Loucy (cell line): ENCODE measurements at regions not wholly inside any gene's neighbourhood (a gene's known extent, or its start where the extent isn't known, plus 50 kb on each side); places are given as distances from the start of the nearest gene placed in this dataset.

ENCODE experiments used
- H2AFZ ChIP-seq: fragments of 200-600 bp; sonication (generic); 2 replicates; pipeline ENCODE4 v1.6.0; 2016; ENCODE audit warnings: antibody characterized with exemption, mild to moderate bottlenecking, low read length, moderate library complexity
- H3F3A ChIP-seq: fragments of 200-600 bp; 2 replicates; pipeline ENCODE4 v1.6.0; 2016; ENCODE audit warnings: antibody characterized with exemption, low read depth, mild to moderate bottlenecking
- H3K27me3 ChIP-seq: fragments of 200-600 bp; sonication (generic); 2 replicates; pipeline ENCODE4 v1.6.1; 2014; ENCODE audit warnings: low read length, mild to moderate bottlenecking; ENCODE audit not compliant: insufficient read depth, poor library complexity, severe bottlenecking
- H3K36me3 ChIP-seq: fragments of 200-600 bp; sonication (generic); 2 replicates; pipeline ENCODE4 v1.6.1; 2016; ENCODE audit warnings: low read length; ENCODE audit not compliant: insufficient read depth
- H3K4me1 ChIP-seq: fragments of 200-600 bp; sonication (generic); 2 replicates; pipeline ENCODE4 v1.5.1; 2014; ENCODE audit warnings: low read length, mild to moderate bottlenecking; ENCODE audit not compliant: insufficient read depth, poor library complexity, severe bottlenecking
- H3K4me2 ChIP-seq: fragments of 200-600 bp; sonication (generic); 2 replicates; pipeline ENCODE4 v1.6.0; 2014; ENCODE audit warnings: antibody characterized with exemption, low read length, low read depth, mild to moderate bottlenecking; ENCODE audit not compliant: poor library complexity, severe bottlenecking
- H3K4me3 ChIP-seq: fragments of 200-600 bp; sonication (generic); 2 replicates; pipeline ENCODE4 v1.5.1; 2014; ENCODE audit warnings: low read length, mild to moderate bottlenecking, mixed read lengths; ENCODE audit not compliant: poor library complexity, severe bottlenecking
- H3K79me2 ChIP-seq: fragments of 200-600 bp; sonication (generic); 2 replicates; pipeline ENCODE4 v1.6.1; 2014; ENCODE audit warnings: low read length; ENCODE audit not compliant: insufficient read depth
- H3K9ac ChIP-seq: fragments of 200-600 bp; sonication (generic); 2 replicates; pipeline ENCODE4 v1.6.0; 2014; ENCODE audit warnings: mild to moderate bottlenecking, low read depth, low read length, moderate library complexity; ENCODE audit not compliant: poor library complexity, severe bottlenecking
- H3K9me2 ChIP-seq: fragments of 200-600 bp; sonication (generic); replicated peaks from 2 replicates; pipeline ENCODE4 v1.6.1; 2016; ENCODE audit warnings: low read depth, low read length, mixed read lengths
- H3K9me3 ChIP-seq: fragments of 200-600 bp; sonication (generic); 2 replicates; pipeline ENCODE4 v1.6.1; 2014; ENCODE audit warnings: mild to moderate bottlenecking, antibody characterized with exemption, low read length, low read depth; ENCODE audit not compliant: insufficient read depth
- H4K20me1 ChIP-seq: fragments of 200-600 bp; sonication (generic); 2 replicates; pipeline ENCODE4 v1.6.0; 2014; ENCODE audit warnings: antibody characterized with exemption, low read length, mild to moderate bottlenecking; ENCODE audit not compliant: insufficient read depth, poor library complexity, severe bottlenecking
- EZH2phosphoT487 ChIP-seq: fragments of 200-600 bp; IDR thresholded peaks from 2 replicates; pipeline ENCODE4 v1.6.1; 2018; ENCODE audit warnings: antibody characterized with exemption, mild to moderate bottlenecking, moderate library complexity, borderline replicate concordance
- TF ChIP-seq, protein P1 (sequence below): fragments of 200-600 bp; sonication (generic); conservative IDR thresholded peaks from 2 replicates; pipeline ENCODE4 v1.5.1; 2014; ENCODE audit warnings: mild to moderate bottlenecking, antibody characterized with exemption, low read length

DNA sequence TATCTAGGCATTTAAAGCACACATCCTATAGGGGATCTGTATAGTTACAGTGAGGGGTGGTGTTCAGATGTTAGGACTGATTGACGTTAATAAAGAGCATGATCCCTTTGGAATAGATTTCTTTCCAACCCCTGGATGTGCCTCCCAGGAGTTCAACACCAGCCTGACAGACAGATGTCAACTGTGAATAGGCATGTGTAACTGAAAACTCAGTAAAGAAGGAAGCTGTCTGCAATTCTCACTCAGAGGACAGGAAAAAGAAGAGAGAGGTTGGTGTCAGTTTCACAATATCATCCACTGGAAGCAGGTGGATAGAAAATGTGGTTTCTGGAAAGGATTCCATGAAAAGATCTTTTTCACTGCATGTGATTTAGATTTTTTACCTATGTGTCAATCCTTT is 396.3 kb downstream of the NSUN3 start:
- H3K9me3 ChIP-seq: no peaks in the 10 kb centered on the region
- no peak for TF ChIP-seq EZH2phosphoT487
- TF ChIP-seq, protein P1, sequence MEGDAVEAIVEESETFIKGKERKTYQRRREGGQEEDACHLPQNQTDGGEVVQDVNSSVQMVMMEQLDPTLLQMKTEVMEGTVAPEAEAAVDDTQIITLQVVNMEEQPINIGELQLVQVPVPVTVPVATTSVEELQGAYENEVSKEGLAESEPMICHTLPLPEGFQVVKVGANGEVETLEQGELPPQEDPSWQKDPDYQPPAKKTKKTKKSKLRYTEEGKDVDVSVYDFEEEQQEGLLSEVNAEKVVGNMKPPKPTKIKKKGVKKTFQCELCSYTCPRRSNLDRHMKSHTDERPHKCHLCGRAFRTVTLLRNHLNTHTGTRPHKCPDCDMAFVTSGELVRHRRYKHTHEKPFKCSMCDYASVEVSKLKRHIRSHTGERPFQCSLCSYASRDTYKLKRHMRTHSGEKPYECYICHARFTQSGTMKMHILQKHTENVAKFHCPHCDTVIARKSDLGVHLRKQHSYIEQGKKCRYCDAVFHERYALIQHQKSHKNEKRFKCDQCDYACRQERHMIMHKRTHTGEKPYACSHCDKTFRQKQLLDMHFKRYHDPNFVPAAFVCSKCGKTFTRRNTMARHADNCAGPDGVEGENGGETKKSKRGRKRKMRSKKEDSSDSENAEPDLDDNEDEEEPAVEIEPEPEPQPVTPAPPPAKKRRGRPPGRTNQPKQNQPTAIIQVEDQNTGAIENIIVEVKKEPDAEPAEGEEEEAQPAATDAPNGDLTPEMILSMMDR: no peak

DNA sequence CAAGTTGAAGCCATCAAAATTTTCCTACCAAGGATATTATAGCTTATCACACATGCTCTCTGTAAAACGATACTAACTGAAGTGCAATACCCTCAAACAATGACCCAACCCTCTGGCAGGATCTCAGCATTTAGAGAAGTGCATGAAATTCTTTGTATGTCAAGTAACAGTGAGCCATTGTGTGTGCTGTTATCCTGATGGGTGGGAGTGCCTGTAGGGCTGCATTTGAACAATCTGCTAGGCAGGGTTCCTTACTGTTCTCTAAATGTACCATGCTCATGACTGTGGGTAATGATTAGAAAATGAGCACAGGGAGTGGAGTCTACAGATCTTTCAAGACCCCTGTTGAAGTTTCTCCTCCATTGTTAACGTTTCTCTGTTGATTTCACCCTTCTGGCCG is 398.1 kb downstream of the NSUN3 start:
- TF ChIP-seq, protein P1: no peak
- TF ChIP-seq EZH2phosphoT487: no peak
- no peaks in the 10 kb centered on the region for H3K9me3 ChIP-seq
- no peaks in the 10 kb centered on the region for H3K9me2 ChIP-seq

More for the DNA sequence above, 396.3 kb downstream of the NSUN3 start:
- Histone ChIP-seq H3K9ac (no peak overlapping the region), H3K9me2 (no peaks in the 10 kb centered on the region), H3K4me2 (no peak overlapping the region), H3K27me3 (no peaks in the 10 kb centered on the region), H2AFZ (no peak overlapping the region), H3K79me2 (no peaks in the 10 kb centered on the region), H4K20me1 (no peaks in the 10 kb centered on the region), H3K36me3 (no peaks in the 10 kb centered on the region), H3F3A (no peaks in the 10 kb centered on the region), H3K4me3 (no peak overlapping the region), H3K4me1 (no peaks in the 10 kb centered on the region)

DNA sequence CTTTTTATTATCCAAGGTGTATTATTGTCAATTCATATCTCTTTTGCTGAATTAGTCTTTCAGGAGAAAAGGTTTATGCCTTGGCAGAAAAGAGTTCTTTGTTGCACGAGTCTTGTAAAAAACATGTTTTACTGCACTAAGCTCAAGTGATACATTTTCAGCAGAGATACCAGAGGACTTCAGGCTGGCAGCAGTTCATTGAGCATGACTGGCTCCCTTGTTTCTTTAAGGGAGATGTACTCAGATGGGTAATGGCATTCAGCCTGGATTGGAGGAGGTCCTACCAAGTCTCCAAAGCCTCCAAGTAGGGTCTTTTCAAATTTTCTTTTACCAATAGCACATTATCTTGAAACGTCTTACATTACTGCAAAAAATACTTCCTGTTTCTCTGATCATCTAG is 400.1 kb downstream of the NSUN3 start:
- H3K4me2 ChIP-seq: no peak overlapping the region
- H3K79me2 ChIP-seq: no peaks in the 10 kb centered on the region
- H3K9me3 ChIP-seq: no peaks in the 10 kb centered on the region
- no peak overlapping the region for H2AFZ ChIP-seq
- TF ChIP-seq, protein P1: no peak
- no peak for TF ChIP-seq EZH2phosphoT487
- H3K9me2 ChIP-seq: no peaks in the 10 kb centered on the region
- H3K4me3 ChIP-seq: no peak overlapping the region
- H3K9ac ChIP-seq: no peak overlapping the region
- no peaks in the 10 kb centered on the region for H3K27me3 ChIP-seq
- no peaks in the 10 kb centered on the region for H3F3A ChIP-seq
- no peaks in the 10 kb centered on the region for H3K4me1 ChIP-seq
- no peaks in the 10 kb centered on the region for H4K20me1 ChIP-seq
- no peaks in the 10 kb centered on the region for H3K36me3 ChIP-seq

More for the DNA sequence above, 398.1 kb downstream of the NSUN3 start:
- no peak overlapping the region for H3K9ac ChIP-seq
- no peaks in the 10 kb centered on the region for H3K36me3 ChIP-seq
- no peaks in the 10 kb centered on the region for H3F3A ChIP-seq
- no peaks in the 10 kb centered on the region for H4K20me1 ChIP-seq
- H2AFZ ChIP-seq: no peak overlapping the region
- no peak overlapping the region for H3K4me2 ChIP-seq
- no peaks in the 10 kb centered on the region for H3K79me2 ChIP-seq
- no peaks in the 10 kb centered on the region for H3K4me1 ChIP-seq
- H3K4me3 ChIP-seq: no peak overlapping the region
- no peaks in the 10 kb centered on the region for H3K27me3 ChIP-seq
